ENCODE measurements at regions not wholly inside any gene's neighbourhood (a gene's known extent, or its start where the extent isn't known, plus 50 kb on each side); places are given as distances from the start of the nearest gene placed in this dataset.

DNA sequence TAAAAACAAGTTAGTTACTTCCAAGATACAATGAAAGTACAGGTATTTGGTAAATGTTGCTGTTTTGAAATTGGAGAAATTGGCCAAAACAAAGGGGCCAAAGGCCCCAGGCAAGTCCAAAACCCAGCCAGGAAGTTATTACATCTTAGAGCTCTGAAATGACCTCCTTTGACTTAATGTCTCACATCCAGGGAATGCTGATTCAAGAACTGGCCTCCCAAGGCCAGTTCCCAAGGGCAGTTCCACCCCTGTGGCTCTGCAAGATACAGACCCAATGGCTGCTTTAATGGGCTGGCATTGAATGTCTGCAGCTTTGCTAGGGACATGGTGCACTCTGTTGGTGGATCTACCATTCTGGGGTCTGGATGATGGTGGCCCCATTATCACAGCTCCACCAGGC, 217.3 kb upstream of the FKBP1C start:
- FAIRE-seq = no peak
- no peaks in the 10 kb centered on the region for H3K79me2 ChIP-seq (ENCODE audit: control insufficient read depth in 1 of 2, insufficient read depth in 2 of 2, low read length in 2 of 2)
- DNase-seq (ENCODE audit: low read depth in 1 of 2, low spot score in 2 of 2) = no peak
- H3K14ac ChIP-seq (ENCODE audit: insufficient read length) = no peak overlapping the region
- H2BK5ac ChIP-seq (ENCODE audit: low read depth, low read length) = no peak overlapping the region
- no peaks in the 10 kb centered on the region for H3K36me3 ChIP-seq (ENCODE audit: control insufficient read depth in 2 of 4, insufficient read depth in 4 of 4, low read length in 3 of 4)
- H4K8ac ChIP-seq (ENCODE audit: extremely low read depth, insufficient read depth, low read length) = no peak overlapping the region
- no peak overlapping the region for H2BK120ac ChIP-seq (replicated peaks; ENCODE audit: low read depth, low read length)
- no peak overlapping the region for H3K23ac ChIP-seq (ENCODE audit: insufficient read length)
- POLR2A ChIA-PET (ENCODE audit: partially characterized antibody) = no interaction called here
- H3K9ac ChIP-seq (replicated peaks in 1 of 4; ENCODE audit: extremely low read depth in 1 of 4, low read depth in 3 of 4, low read length in 3 of 4) = no peak overlapping the region
- no peak overlapping the region for H3K4me3 ChIP-seq (ENCODE audit: extremely low read depth in 1 of 4, insufficient read depth in 2 of 4, low read depth in 3 of 4, low read length in 4 of 4)
- no peak overlapping the region for H4K91ac ChIP-seq (replicated peaks; ENCODE audit: insufficient read length, low read length)
- no peak overlapping the region for H3K18ac ChIP-seq (ENCODE audit: extremely low read depth, low read length)
- no peak overlapping the region for H2AFZ ChIP-seq (ENCODE audit: low read length)
- no peaks in the 10 kb centered on the region for H4K20me1 ChIP-seq (replicated peaks in 1 of 2; ENCODE audit: control insufficient read depth in 1 of 2, insufficient read depth in 2 of 2, low read length in 2 of 2)
- no peak overlapping the region for H3K4ac ChIP-seq (replicated peaks; ENCODE audit: insufficient read length, low read depth, low read length)
- H3K4me1 ChIP-seq (replicated peaks in 1 of 4; ENCODE audit: control insufficient read depth in 3 of 4, insufficient read depth in 4 of 4, low read length in 3 of 4) = no peaks in the 10 kb centered on the region
- no peak overlapping the region for H3K27ac ChIP-seq (ENCODE audit: low read depth, low read length)
- no peak overlapping the region for H2BK20ac ChIP-seq (ENCODE audit: low read length)
- H3K79me1 ChIP-seq (ENCODE audit: low read depth, low read length) = no peaks in the 10 kb centered on the region
- no peak overlapping the region for H2BK15ac ChIP-seq (ENCODE audit: low read length)
- no peak overlapping the region for H3K56ac ChIP-seq (replicated peaks; ENCODE audit: insufficient read length, low read depth, low read length)
- no peaks in the 10 kb centered on the region for H3K9me3 ChIP-seq (ENCODE audit: insufficient read depth in 2 of 2, low read depth in 1 of 2, low read length in 1 of 2)
- no peak overlapping the region for H3K4me2 ChIP-seq (ENCODE audit: insufficient read depth in 1 of 2, low read depth in 2 of 2, low read length in 2 of 2)
- H3K23me2 ChIP-seq (ENCODE audit: low read depth, low read length) = no peaks in the 10 kb centered on the region
- no peak overlapping the region for H4K5ac ChIP-seq (ENCODE audit: insufficient read length, low read depth, low read length)
- H2BK12ac ChIP-seq (ENCODE audit: low read depth, low read length) = no peak overlapping the region
- no peaks in the 10 kb centered on the region for H3K27me3 ChIP-seq (replicated peaks in 1 of 4; ENCODE audit: control insufficient read depth in 3 of 4, extremely low read depth in 1 of 4, insufficient read depth in 3 of 4, low read length in 3 of 4)
- no peak overlapping the region for H2AK5ac ChIP-seq (ENCODE audit: low read depth, low read length)
- CTCF ChIA-PET (ENCODE audit: partially characterized antibody) = no interaction called here
- TF ChIP-seq TAF1 (IDR thresholded peaks at IDR 0.05; ENCODE audit: low read depth, low read length) (no peak), CREB1 (IDR thresholded peaks at IDR 0.05) (no peak), PHF8 (conservative IDR thresholded peaks at IDR 0.05; ENCODE audit: low read depth, low read length) (no peak), SRF (IDR thresholded peaks at IDR 0.05; ENCODE audit: low read depth, low read length) (no peak), FOSL1 (IDR thresholded peaks at IDR 0.05; ENCODE audit: insufficient read depth, low read depth, low read length) (no peak), BRCA1 (IDR thresholded peaks at IDR 0.05; ENCODE audit: low read depth, low read length) (no peak), CEBPB (IDR thresholded peaks at IDR 0.05; ENCODE audit: low read depth, low read length) (no peak), HDAC2 (IDR thresholded peaks at IDR 0.05; ENCODE audit: borderline replicate concordance in 1 of 2, low read depth in 2 of 2, low read length in 2 of 2) (no peak), CBX8 (IDR thresholded peaks at IDR 0.05; ENCODE audit: borderline replicate concordance, low read depth, low read length) (no peak), SIN3A (conservative IDR thresholded peaks at IDR 0.05 in 1 of 2, IDR thresholded peaks at IDR 0.05 in 1 of 2; ENCODE audit: low read depth in 1 of 2, low read length in 2 of 2) (no peak), SAP30 (IDR thresholded peaks at IDR 0.05; ENCODE audit: insufficient read depth, insufficient replicate concordance, low read length) (no peak), E2F6 (IDR thresholded peaks at IDR 0.05) (no peak)
- TF ChIP-seq, protein P1, sequence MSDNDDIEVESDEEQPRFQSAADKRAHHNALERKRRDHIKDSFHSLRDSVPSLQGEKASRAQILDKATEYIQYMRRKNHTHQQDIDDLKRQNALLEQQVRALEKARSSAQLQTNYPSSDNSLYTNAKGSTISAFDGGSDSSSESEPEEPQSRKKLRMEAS (IDR thresholded peaks at IDR 0.05) = no peak
- TF ChIP-seq, protein P2, sequence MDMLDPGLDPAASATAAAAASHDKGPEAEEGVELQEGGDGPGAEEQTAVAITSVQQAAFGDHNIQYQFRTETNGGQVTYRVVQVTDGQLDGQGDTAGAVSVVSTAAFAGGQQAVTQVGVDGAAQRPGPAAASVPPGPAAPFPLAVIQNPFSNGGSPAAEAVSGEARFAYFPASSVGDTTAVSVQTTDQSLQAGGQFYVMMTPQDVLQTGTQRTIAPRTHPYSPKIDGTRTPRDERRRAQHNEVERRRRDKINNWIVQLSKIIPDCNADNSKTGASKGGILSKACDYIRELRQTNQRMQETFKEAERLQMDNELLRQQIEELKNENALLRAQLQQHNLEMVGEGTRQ (IDR thresholded peaks at IDR 0.05; ENCODE audit: low read length) = no peak
